Ovary (tissue), 3 donors: ENCODE measurements at regions not wholly inside any gene's neighbourhood (a gene's known extent, or its start where the extent isn't known, plus 50 kb on each side); places are given as distances from the start of the nearest gene placed in this dataset.

Experiments used
- CTCF ChIP-seq, 3 donors: fragments of 450-650 bp in 2 of 3; fragments of 200-600 bp in 1 of 3; IDR thresholded peaks; one replicate each; pipeline versions ENCODE4 v1.5.1 to v1.8.0; 2016 to 2022; ENCODE audit warnings: antibody characterized with exemption in 3 of 3, mild to moderate bottlenecking in 1 of 3
- POLR2A ChIP-seq: fragments of 450-650 bp; IDR thresholded peaks from one replicate; pipeline ENCODE4 v1.6.1; 2017; ENCODE audit warnings: antibody characterized with exemption, mild to moderate bottlenecking, moderate library complexity
- donor health status: DM: no; HTN: no; CAD: no.

DNA sequence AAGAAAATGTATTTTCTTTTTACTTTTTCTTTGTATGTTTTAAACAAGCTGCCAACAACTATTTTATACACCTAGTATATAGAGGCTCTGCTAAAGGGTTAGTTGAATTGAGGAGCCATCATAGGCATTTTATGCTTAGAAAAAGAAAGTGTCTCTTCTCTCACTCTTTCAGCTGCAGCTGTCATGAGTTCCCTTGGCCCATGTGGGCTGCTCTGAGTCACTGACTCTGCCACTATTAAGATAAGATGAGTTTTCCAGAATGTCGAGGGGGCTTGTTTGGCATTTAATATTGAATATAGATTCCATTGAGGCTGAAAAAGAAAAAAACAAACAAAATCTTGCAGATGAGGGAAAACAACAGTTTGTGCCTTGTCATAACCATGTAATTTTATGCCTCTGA lies 126.0 kb upstream of the PAQR3 start:
- TF ChIP-seq CTCF (IDR thresholded peaks at IDR 0.05) (no peak), POLR2A (no peak)
